HG03060 (cell line): ENCODE measurements at regions not wholly inside any gene's neighbourhood (a gene's known extent, or its start where the extent isn't known, plus 50 kb on each side); places are given as distances from the start of the nearest gene placed in this dataset.
"Not testable (repeated sequence)": the region's sequence is repeated elsewhere in the genome, so short reads cannot be mapped to it uniquely, and the experiment has no call there.

Source experiments
- ATAC-seq: cut with Tn5 transposase; IDR thresholded peaks from one replicate; pipeline ENCODE4 v1.9.1; 2021; ENCODE audit warnings: low read depth, moderate number of reproducible peaks; ENCODE audit not compliant: unreplicated experiment

- ATAC-seq, result not testable (repeated sequence)
Observed at GRCh38 chr14:106301609-106302008, 775.2 kb downstream of the TMEM121 start.

DNA sequence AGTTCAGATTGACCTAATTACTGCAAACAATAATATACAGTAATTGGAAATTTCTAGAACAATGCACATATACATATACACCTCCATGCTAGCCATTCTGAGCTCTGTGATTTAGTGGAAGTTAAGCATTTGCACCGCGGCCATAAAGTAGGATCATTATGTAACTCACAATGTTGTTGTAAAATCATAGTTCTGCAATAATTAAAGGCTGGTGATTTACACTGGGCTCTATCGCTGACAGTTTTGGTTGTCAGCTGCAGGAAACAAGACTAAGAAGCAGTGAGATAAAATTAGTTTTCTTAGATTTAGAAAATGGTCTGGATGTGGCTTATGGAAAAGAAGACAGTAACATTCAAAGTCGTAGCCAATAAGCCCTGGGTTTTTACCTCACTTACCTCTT is 776.3 kb downstream of the TMEM121 start:
- ATAC-seq, result no peak

- ATAC-seq, result no peak
Observed at GRCh38 chr14:106304271-106304670, 777.9 kb downstream of the TMEM121 start.

DNA sequence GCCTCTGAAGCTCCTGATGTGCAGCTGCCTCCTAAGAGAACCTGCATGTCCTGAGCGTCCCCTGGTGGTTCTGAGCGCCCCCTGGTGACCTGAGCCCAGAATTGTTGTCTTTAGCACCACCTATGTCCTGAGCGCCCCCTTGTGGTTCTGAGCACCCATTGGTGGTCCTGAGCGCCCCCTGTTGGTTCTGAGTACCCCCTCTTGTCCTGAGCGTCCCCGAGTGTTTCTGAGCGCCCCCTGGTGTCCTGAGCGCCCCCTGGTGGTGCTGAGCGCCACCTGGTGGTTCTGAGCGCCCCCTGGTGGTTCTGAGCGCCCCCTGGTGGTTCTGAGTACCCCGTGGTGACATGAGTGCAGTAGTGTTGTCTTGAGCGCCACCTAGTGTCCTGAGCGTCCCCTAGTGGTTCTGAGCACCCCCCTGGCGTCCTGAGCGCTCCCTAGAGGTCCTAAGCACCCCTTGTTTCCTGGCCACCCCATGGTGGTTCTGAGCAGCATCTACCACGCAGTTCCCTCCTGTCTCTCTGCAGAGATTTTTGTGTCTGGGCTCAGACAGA is 782.5 kb downstream of the TMEM121 start:
- ATAC-seq, result peak; percentile 52

DNA sequence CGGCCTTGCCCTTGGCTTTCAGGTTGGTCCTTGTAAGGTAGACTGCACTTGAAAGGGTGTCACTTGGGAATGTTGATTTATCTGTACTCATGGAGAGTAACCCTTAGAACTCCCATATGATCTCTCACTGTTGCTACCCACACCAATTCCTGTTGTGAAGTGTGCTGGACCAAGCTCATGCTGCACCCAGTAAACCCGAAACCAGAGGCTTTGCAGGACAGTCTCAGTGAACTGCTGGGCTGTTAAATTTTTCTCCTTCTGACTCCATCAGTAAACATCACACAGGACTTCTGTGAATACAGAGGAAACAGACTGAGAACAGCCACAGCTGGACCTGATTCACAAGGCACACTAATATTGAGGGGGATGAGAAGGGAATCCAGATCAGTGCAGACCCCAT is 783.0 kb downstream of the TMEM121 start:
- ATAC-seq, result no peak

DNA sequence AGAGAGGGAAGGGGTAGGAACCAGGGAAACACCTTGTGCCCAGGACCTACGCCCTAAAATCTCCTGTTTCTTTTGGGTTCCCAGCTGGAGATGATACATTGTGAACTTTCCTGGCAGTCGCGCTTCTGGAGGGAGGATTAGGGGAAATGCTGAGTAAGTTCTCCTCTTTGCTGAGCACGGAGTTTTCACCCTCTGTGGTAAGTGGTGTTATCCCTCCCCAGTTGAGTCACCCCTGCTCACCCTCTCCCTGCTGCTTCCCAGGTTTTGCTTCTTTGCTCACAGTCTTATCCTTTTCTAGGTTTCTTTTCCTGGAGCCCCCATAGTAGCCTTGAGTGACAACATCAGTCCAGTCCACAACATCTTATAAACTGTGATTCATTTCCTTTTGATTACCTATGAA is 789.1 kb downstream of the TMEM121 start:
- ATAC-seq, result no peak

GRCh38 chr14:106317593-106317992 is 791.2 kb downstream of the TMEM121 start:
- ATAC-seq, result no peak

GRCh38 chr14:106318700-106319099 is 792.3 kb downstream of the TMEM121 start:
- ATAC-seq, result no peak

DNA sequence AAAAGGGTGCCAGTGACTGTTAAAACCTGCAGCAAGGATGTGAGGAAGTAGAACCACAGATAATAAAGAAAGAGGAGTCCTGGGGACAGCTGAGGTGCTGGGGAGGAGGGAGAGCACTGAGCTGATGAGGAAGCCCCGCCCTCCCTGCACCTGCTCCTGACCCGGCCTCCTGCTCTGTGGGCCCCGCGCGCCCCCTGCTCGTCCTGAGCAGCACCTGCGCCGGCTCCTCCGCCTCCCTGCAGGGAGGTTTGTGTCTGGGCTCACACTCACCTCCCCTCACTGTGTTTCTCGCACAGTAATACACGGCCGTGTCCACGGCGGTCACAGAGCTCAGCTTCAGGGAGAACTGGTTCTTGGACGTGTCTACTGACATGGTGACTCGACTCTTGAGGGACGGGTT is 797.6 kb downstream of the TMEM121 start:
- ATAC-seq, result not testable (repeated sequence)

DNA sequence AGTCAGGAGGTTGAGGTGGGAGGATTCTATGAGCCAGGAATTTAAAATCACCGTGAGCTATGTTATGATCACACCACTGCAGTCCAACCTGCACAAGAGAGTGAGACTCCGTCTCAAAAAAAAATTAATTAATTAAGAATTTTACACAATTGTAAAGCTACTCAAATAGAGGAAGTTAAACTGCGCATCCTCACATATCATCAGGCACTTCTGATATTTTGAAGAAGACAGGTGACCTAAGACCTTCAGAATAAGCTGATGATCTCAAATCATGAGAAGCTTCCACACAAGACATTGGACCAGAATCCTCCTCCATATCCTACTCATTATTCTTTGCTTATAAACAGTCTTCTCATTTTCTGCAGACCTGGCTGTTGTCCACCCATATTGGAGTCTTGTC is 800.9 kb downstream of the TMEM121 start:
- ATAC-seq, result no peak

DNA sequence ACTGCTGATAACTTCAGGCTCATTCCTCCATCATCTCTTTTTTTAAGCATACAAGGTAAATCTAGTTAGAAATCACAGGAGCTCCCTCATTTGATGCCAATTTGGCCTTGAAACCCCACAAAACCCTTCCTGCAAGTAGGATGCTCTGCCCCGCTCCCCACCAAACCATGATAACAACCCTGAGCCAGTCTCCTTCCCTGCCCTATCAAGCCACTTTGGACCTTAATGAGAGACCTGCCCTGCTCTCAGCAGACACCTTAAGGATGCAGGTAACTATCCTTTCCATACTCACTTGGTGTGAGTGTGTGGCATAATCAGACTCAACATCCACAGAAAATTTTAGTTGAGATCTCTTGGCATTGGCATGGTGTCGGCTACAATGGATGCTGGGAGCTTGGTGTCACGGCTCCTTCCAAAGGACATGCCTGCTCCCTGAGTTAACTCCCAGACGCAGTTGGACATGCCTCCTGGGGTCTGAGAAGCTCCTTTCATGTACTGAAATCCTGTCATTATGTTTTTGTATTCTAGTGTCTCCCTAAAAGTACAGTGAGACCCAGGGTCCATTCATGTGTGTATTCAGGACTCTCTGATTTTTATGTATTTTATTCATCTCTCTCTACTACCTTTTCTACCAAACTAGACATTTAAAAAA is 801.4 kb downstream of the TMEM121 start:
- not testable (repeated sequence) for ATAC-seq

DNA sequence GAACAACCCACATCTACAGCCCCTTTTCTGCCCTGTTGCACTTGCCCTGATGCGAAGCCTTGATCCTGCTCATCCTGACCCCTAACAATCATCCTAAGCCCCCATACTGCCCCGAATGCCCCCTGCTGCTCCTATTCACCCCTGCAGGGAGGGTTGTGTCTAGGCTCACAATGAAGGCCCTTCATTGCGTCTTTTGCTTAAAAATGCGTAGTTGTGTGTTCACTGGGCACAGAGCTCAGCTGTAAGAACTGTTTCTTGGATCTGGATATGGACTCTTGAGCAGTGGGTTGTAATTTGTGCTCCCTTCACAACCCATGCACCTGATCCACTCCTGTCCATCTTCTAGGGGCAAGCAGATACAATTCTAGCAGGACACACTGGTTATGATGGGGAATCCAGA is 802.9 kb downstream of the TMEM121 start:
- ATAC-seq, result not testable (repeated sequence)

GRCh38 chr14:106329987-106330774 is 803.8 kb downstream of the TMEM121 start:
- not testable (repeated sequence) for ATAC-seq

DNA sequence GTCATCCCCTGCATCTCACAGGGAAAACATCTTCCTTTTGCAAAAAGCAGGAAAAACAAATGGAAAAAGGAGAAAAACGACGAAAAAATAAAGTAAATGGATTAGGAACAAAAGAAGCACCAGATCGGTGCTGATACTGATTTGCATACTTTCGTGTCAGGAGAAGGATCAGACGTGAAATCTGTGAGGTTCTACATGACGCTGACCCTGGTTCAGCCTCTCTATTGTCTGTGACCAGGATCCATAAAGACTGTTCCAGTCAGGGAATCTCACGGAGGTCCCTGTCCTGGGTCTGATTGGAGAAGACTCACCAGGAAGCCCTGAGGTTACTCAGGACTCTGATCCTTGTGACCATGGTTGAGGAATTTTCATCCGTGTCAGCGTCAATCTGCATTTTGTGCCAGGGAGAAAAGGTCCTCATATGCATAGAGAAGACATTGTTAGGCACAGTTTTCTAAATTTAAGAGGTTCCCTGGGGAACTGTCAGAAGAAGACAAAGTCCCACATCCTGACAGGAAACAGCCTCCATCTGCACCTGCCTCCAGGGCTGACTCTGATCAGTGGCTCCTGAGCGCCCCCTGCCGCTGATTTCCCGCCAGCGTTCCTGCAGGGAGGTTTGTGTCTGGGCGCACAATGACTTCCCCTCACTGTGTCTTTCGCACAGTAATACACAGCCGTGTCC is 808.2 kb downstream of the TMEM121 start:
- not testable (repeated sequence) for ATAC-seq

DNA sequence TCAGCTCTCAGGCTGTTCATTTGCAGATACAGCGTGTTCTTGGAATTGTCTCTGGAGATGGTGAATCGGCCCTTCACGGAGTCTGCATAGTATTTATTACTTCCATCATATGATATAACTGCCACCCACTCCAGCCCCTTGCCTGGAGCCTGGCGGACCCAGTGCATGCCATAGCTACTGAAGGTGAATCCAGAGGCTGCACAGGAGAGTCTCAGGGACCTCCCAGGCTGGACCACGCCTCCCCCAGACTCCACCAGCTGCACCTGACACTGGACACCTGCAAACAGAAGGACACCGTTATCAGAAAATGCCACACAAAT is 808.7 kb downstream of the TMEM121 start:
- not testable (repeated sequence) for ATAC-seq

DNA sequence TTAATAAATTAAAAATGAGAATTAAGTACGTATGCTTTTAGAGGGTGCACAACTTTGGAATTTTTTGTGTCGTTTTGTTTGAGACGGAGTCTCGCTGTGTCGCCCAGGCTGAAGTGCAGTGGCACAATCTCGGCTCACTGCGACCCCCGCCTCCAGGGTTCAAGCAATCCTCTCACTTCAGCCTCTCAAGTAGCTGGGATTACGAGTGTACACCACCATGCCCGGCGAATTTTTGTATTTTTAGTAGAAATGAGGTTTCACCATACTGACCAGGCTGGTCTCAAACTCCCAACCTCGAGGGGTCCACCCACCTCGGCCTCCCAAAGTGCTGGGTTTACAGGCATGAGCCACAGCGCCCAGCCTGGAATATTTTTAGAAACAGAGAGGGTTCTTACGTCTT is 812.4 kb downstream of the TMEM121 start:
- ATAC-seq, result not testable (repeated sequence)

- ATAC-seq, result not testable (repeated sequence)
Observed at GRCh38 chr14:106340658-106341057, 814.3 kb downstream of the TMEM121 start.

GRCh38 chr14:106341161-106341560 is 814.8 kb downstream of the TMEM121 start:
- not testable (repeated sequence) for ATAC-seq

- no peak for ATAC-seq
Observed at GRCh38 chr14:106343626-106344025, 817.2 kb downstream of the TMEM121 start.

- not testable (repeated sequence) for ATAC-seq
Observed at GRCh38 chr14:106344065-106344614, 817.8 kb downstream of the TMEM121 start.
